Sigmoid colon (tissue), 4 donors: ENCODE measurements at regions not wholly inside any gene's neighbourhood (a gene's known extent, or its start where the extent isn't known, plus 50 kb on each side); places are given as distances from the start of the nearest gene placed in this dataset.

Experiments used
- EP300 ChIP-seq, 4 donors: sonication (generic); formaldehyde crosslinking; IDR thresholded peaks; one replicate each; pipeline ENCODE4 v1.6.1; 2017; ENCODE audit warnings: antibody characterized with exemption in 4 of 4
- POLR2A ChIP-seq, 2 donors: fragments of 450-650 bp; IDR thresholded peaks; one replicate each; pipeline ENCODE4 v1.6.1; 2016; ENCODE audit warnings: antibody characterized with exemption in 2 of 2, mild to moderate bottlenecking in 2 of 2, moderate library complexity in 2 of 2
- TF ChIP-seq, protein P1 (sequence below), 4 experiments: fragments of 450-650 bp in 3 of 4; fragments of 200-600 bp in 1 of 4; IDR thresholded peaks; one replicate each; pipeline ENCODE4 v1.5.1; 2016 to 2019; ENCODE audit warnings: antibody characterized with exemption in 4 of 4, mild to moderate bottlenecking in 3 of 4, moderate library complexity in 2 of 4

DNA sequence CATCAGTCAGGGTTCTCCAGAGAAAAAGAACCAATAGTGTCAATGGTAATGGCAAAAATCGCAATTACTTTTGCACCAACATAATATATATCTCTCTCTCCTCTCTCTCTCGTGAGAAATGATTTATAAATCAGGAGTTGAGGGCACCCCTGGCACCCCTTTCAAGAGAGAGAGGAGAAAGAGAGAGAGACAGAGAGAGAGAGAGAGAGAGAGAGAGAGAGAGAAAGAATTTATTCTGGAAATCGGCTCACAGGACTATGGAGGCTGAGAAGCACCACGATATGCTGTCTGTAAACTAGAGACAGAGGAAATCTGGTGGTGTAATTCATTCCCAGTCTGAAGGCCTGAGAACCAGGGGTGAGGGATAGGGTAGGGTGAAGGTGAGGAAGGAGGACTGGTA, 201.9 kb upstream of the MAP3K7 start:
- TF ChIP-seq, protein P1, sequence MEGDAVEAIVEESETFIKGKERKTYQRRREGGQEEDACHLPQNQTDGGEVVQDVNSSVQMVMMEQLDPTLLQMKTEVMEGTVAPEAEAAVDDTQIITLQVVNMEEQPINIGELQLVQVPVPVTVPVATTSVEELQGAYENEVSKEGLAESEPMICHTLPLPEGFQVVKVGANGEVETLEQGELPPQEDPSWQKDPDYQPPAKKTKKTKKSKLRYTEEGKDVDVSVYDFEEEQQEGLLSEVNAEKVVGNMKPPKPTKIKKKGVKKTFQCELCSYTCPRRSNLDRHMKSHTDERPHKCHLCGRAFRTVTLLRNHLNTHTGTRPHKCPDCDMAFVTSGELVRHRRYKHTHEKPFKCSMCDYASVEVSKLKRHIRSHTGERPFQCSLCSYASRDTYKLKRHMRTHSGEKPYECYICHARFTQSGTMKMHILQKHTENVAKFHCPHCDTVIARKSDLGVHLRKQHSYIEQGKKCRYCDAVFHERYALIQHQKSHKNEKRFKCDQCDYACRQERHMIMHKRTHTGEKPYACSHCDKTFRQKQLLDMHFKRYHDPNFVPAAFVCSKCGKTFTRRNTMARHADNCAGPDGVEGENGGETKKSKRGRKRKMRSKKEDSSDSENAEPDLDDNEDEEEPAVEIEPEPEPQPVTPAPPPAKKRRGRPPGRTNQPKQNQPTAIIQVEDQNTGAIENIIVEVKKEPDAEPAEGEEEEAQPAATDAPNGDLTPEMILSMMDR (IDR thresholded peaks at IDR 0.05) = no peak
- TF ChIP-seq POLR2A (IDR thresholded peaks at IDR 0.05) (no peak), EP300 (IDR thresholded peaks at IDR 0.05) (no peak)
